ENCODE measurements at regions not wholly inside any gene's neighbourhood (a gene's known extent, or its start where the extent isn't known, plus 50 kb on each side); places are given as distances from the start of the nearest gene placed in this dataset.

DNA sequence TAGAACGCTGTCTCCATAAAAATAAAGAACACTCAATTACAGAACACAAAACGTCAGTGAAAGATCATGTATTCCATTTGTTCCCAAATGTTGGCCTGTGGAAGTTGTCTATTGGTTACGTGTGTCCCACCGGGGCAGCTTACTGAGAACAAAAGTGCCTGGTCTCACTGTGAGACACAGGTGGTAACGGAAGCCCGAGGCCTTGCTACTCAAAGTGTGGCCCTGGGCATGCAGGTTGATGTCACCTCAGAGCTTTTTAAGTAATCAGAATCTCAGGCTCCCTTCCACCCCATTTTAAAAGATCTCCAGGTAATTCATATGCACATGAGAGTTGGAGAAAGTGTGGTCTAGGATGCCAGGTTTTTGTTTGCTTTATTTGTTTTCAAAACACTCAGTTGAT, 422.5 kb upstream of the OPRM1 start:
- Histone ChIP-seq H3K4me1 (no peaks in the 10 kb centered on the region), H3K9me3 (no peaks in the 10 kb centered on the region), H3K36me3 (no peaks in the 10 kb centered on the region), H3K27me3 (no peaks in the 10 kb centered on the region), H3K4me3 (no peak overlapping the region), H3K27ac (no peak overlapping the region)
- TF ChIP-seq POLR2A (IDR thresholded peaks at IDR 0.05) (no peak), CTCF (IDR thresholded peaks at IDR 0.05) (no peak)
- DNase-seq: no peak
- intact Hi-C loops (cut with DNase I; ENCODE audit: low total_unique reads): no loop called here

- Histone ChIP-seq H3K27me3 (no peaks in the 10 kb centered on the region), H3K9me3 (no peaks in the 10 kb centered on the region), H3K4me1 (no peaks in the 10 kb centered on the region), H3K36me3 (no peaks in the 10 kb centered on the region), H3K4me3 (no peak overlapping the region), H3K27ac (no peak overlapping the region)
- TF ChIP-seq CTCF (IDR thresholded peaks at IDR 0.05) (no peak), POLR2A (IDR thresholded peaks at IDR 0.05) (no peak)
- DNase-seq: no peak
- intact Hi-C loops (cut with DNase I; ENCODE audit: low total_unique reads): no loop called here
Observed at GRCh38 chr6:153613719-153614455, 425.2 kb upstream of the OPRM1 start.

GRCh38 chr6:153602401-153602800, 436.6 kb upstream of the OPRM1 start:
- H3K4me1 ChIP-seq: no peaks in the 10 kb centered on the region
- H3K27me3 ChIP-seq: no peaks in the 10 kb centered on the region
- no peaks in the 10 kb centered on the region for H3K36me3 ChIP-seq
- DNase-seq: no peak
- TF ChIP-seq CTCF (IDR thresholded peaks at IDR 0.05) (no peak), POLR2A (IDR thresholded peaks at IDR 0.05) (no peak)
- no peak overlapping the region for H3K4me3 ChIP-seq
- H3K9me3 ChIP-seq: no peaks in the 10 kb centered on the region
- no peak overlapping the region for H3K27ac ChIP-seq
- intact Hi-C loops (cut with DNase I; ENCODE audit: low total_unique reads): no loop called here

- Histone ChIP-seq H3K36me3 (no peaks in the 10 kb centered on the region), H3K4me1 (no peaks in the 10 kb centered on the region), H3K27me3 (no peaks in the 10 kb centered on the region), H3K9me3 (no peaks in the 10 kb centered on the region), H3K27ac (no peak overlapping the region), H3K4me3 (no peak overlapping the region)
- no peak for DNase-seq
- intact Hi-C loops (cut with DNase I; ENCODE audit: low total_unique reads): no loop called here
- no peak for TF ChIP-seq CTCF (IDR thresholded peaks at IDR 0.05)
- TF ChIP-seq POLR2A (IDR thresholded peaks at IDR 0.05): no peak
Observed at GRCh38 chr6:153599901-153600300, 439.1 kb upstream of the OPRM1 start.

DNA sequence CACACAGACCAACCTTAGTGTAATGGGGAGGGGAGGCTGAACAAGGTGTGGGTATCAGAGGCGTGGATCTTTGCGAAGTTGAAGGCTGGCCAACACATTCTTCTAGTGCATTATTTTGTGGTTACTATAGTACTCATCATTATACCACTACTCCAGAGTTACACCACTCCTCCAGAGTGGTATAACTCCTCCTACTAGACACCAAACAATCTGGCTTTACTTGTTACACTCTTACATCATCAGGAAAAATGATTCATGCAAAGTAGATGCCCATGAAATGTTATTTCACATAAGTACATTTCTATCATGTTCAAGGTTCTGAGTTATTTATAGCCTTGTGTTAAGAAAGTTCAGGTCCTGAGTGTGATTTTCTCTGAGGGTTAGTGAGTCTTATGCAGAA, 443.1 kb upstream of the OPRM1 start:
- H3K4me3 ChIP-seq: no peak overlapping the region
- H3K27me3 ChIP-seq: no peaks in the 10 kb centered on the region
- H3K9me3 ChIP-seq: no peaks in the 10 kb centered on the region
- no peaks in the 10 kb centered on the region for H3K4me1 ChIP-seq
- intact Hi-C loops (cut with DNase I; ENCODE audit: low total_unique reads): no loop called here
- no peaks in the 10 kb centered on the region for H3K36me3 ChIP-seq
- DNase-seq: no peak
- TF ChIP-seq POLR2A (IDR thresholded peaks at IDR 0.05) (no peak), CTCF (IDR thresholded peaks at IDR 0.05) (no peak)
- no peak overlapping the region for H3K27ac ChIP-seq
